Neural cell (in vitro differentiated cells): ENCODE measurements at regions not wholly inside any gene's neighbourhood (a gene's known extent, or its start where the extent isn't known, plus 50 kb on each side); places are given as distances from the start of the nearest gene placed in this dataset.

ENCODE experiments used
- EZH2 ChIP-seq: fragments of 200-600, 300-800 bp; shearing (Covaris generic), sonication (generic); IDR thresholded peaks from 2 replicates; pipeline ENCODE4 v1.6.1; 2014; ENCODE audit warnings: antibody characterized with exemption, low read length, borderline replicate concordance, mild to moderate bottlenecking; ENCODE audit not compliant: insufficient read depth, poor library complexity, severe bottlenecking
- MXI1 ChIP-seq: fragments of 450-650 bp; conservative IDR thresholded peaks from 2 replicates; pipeline ENCODE4 v1.6.1; 2014; ENCODE audit warnings: antibody characterized with exemption, mild to moderate bottlenecking; ENCODE audit not compliant: poor library complexity, severe bottlenecking
- POLR2AphosphoS5 ChIP-seq: IDR thresholded peaks from 2 replicates; pipeline ENCODE4 v1.6.1; 2012
- RAD21 ChIP-seq: fragments of 450-650 bp; conservative IDR thresholded peaks from 2 replicates; pipeline ENCODE4 v1.6.1; 2014; ENCODE audit warnings: antibody characterized with exemption, mild to moderate bottlenecking, moderate library complexity
- SMC3 ChIP-seq: fragments of 450-650 bp; conservative IDR thresholded peaks from 2 replicates; pipeline ENCODE4 v1.6.1; 2014; ENCODE audit warnings: antibody characterized with exemption, mild to moderate bottlenecking, moderate library complexity; ENCODE audit not compliant: poor library complexity
- TF ChIP-seq, protein P1 (sequence below): fragments of 450-650 bp; IDR thresholded peaks from 2 replicates; pipeline ENCODE4 v1.5.1; 2014; ENCODE audit warnings: antibody characterized with exemption, mild to moderate bottlenecking, moderate library complexity; ENCODE audit not compliant: poor library complexity, severe bottlenecking
- TF ChIP-seq, protein P2 (sequence below): IDR thresholded peaks from 2 replicates; pipeline ENCODE4 v1.6.1; 2012; ENCODE audit warnings: borderline replicate concordance

DNA sequence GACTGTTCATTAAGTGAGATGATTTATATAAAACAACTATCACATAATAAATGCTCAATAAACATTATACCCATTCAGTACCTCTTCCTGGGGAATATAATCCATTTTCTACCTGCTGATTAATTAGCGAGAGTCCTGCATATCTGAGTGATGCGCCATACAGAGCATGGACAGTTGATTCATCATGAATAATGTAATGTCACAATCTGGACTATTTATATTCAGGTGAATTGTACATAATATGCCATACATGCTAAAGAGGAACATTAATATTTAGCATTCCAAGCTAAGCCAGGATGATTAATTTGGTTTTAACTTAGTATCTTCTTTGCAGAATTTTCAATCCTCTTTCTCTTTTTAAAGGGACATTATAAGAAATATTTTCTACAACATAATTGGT lies 362.0 kb upstream of the XYLT1 start:
- TF ChIP-seq, protein P1, sequence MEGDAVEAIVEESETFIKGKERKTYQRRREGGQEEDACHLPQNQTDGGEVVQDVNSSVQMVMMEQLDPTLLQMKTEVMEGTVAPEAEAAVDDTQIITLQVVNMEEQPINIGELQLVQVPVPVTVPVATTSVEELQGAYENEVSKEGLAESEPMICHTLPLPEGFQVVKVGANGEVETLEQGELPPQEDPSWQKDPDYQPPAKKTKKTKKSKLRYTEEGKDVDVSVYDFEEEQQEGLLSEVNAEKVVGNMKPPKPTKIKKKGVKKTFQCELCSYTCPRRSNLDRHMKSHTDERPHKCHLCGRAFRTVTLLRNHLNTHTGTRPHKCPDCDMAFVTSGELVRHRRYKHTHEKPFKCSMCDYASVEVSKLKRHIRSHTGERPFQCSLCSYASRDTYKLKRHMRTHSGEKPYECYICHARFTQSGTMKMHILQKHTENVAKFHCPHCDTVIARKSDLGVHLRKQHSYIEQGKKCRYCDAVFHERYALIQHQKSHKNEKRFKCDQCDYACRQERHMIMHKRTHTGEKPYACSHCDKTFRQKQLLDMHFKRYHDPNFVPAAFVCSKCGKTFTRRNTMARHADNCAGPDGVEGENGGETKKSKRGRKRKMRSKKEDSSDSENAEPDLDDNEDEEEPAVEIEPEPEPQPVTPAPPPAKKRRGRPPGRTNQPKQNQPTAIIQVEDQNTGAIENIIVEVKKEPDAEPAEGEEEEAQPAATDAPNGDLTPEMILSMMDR, result no peak
- TF ChIP-seq, protein P2, sequence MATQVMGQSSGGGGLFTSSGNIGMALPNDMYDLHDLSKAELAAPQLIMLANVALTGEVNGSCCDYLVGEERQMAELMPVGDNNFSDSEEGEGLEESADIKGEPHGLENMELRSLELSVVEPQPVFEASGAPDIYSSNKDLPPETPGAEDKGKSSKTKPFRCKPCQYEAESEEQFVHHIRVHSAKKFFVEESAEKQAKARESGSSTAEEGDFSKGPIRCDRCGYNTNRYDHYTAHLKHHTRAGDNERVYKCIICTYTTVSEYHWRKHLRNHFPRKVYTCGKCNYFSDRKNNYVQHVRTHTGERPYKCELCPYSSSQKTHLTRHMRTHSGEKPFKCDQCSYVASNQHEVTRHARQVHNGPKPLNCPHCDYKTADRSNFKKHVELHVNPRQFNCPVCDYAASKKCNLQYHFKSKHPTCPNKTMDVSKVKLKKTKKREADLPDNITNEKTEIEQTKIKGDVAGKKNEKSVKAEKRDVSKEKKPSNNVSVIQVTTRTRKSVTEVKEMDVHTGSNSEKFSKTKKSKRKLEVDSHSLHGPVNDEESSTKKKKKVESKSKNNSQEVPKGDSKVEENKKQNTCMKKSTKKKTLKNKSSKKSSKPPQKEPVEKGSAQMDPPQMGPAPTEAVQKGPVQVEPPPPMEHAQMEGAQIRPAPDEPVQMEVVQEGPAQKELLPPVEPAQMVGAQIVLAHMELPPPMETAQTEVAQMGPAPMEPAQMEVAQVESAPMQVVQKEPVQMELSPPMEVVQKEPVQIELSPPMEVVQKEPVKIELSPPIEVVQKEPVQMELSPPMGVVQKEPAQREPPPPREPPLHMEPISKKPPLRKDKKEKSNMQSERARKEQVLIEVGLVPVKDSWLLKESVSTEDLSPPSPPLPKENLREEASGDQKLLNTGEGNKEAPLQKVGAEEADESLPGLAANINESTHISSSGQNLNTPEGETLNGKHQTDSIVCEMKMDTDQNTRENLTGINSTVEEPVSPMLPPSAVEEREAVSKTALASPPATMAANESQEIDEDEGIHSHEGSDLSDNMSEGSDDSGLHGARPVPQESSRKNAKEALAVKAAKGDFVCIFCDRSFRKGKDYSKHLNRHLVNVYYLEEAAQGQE, result no peak
- no peak for TF ChIP-seq SMC3
- TF ChIP-seq EZH2, result no peak
- no peak for TF ChIP-seq RAD21
- no peak for TF ChIP-seq POLR2AphosphoS5
- no peak for TF ChIP-seq MXI1
